ENCODE measurements at regions not wholly inside any gene's neighbourhood (a gene's known extent, or its start where the extent isn't known, plus 50 kb on each side); places are given as distances from the start of the nearest gene placed in this dataset.

GRCh38 chr4:156154978-156155377, 201.3 kb upstream of the CTSO start:
- Histone ChIP-seq H3K4me3 (no peak overlapping the region), H3K9me3 (no peaks in the 10 kb centered on the region), H3K4me1 (no peaks in the 10 kb centered on the region), H3K36me3 (no peaks in the 10 kb centered on the region), H3K27ac (no peak overlapping the region), H3K27me3 (ENCODE audit: low read depth) (no peaks in the 10 kb centered on the region)
- intact Hi-C loops (cut with DNase I): no loop called here
- ATAC-seq (no peak), DNase-seq (no peak)
- TF ChIP-seq, protein P1, sequence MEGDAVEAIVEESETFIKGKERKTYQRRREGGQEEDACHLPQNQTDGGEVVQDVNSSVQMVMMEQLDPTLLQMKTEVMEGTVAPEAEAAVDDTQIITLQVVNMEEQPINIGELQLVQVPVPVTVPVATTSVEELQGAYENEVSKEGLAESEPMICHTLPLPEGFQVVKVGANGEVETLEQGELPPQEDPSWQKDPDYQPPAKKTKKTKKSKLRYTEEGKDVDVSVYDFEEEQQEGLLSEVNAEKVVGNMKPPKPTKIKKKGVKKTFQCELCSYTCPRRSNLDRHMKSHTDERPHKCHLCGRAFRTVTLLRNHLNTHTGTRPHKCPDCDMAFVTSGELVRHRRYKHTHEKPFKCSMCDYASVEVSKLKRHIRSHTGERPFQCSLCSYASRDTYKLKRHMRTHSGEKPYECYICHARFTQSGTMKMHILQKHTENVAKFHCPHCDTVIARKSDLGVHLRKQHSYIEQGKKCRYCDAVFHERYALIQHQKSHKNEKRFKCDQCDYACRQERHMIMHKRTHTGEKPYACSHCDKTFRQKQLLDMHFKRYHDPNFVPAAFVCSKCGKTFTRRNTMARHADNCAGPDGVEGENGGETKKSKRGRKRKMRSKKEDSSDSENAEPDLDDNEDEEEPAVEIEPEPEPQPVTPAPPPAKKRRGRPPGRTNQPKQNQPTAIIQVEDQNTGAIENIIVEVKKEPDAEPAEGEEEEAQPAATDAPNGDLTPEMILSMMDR (IDR thresholded peaks at IDR 0.05): no peak

GRCh38 chr4:156146571-156146970, 192.9 kb upstream of the CTSO start:
- no peaks in the 10 kb centered on the region for H3K36me3 ChIP-seq
- TF ChIP-seq, protein P1 (IDR thresholded peaks at IDR 0.05): no peak
- no peak for ATAC-seq
- no peak overlapping the region for H3K4me3 ChIP-seq
- H3K27me3 ChIP-seq (ENCODE audit: low read depth): no peaks in the 10 kb centered on the region
- no peak overlapping the region for H3K27ac ChIP-seq
- H3K9me3 ChIP-seq: no peaks in the 10 kb centered on the region
- no peaks in the 10 kb centered on the region for H3K4me1 ChIP-seq
- intact Hi-C loops (cut with DNase I): no loop called here
- DNase-seq: no peak

GRCh38 chr4:156144961-156145360, 191.3 kb upstream of the CTSO start:
- no peak overlapping the region for H3K27ac ChIP-seq
- TF ChIP-seq, protein P1 (IDR thresholded peaks at IDR 0.05): no peak
- H3K9me3 ChIP-seq: no peaks in the 10 kb centered on the region
- no peaks in the 10 kb centered on the region for H3K4me1 ChIP-seq
- no peak overlapping the region for H3K4me3 ChIP-seq
- ATAC-seq: no peak
- H3K36me3 ChIP-seq: no peaks in the 10 kb centered on the region
- intact Hi-C loops (cut with DNase I): no loop called here
- no peak for DNase-seq
- H3K27me3 ChIP-seq (ENCODE audit: low read depth): no peaks in the 10 kb centered on the region

- Histone ChIP-seq H3K27ac (no peak overlapping the region), H3K27me3 (ENCODE audit: low read depth) (no peaks in the 10 kb centered on the region), H3K9me3 (no peaks in the 10 kb centered on the region), H3K4me3 (no peak overlapping the region), H3K4me1 (no peaks in the 10 kb centered on the region), H3K36me3 (no peaks in the 10 kb centered on the region)
- intact Hi-C loops (cut with DNase I): no loop called here
- no peak for ATAC-seq
- TF ChIP-seq, protein P1 (IDR thresholded peaks at IDR 0.05): no peak
- DNase-seq: no peak
These were observed 185.2 kb upstream of the CTSO start for GRCh38 chr4:156138781-156139280.

DNA sequence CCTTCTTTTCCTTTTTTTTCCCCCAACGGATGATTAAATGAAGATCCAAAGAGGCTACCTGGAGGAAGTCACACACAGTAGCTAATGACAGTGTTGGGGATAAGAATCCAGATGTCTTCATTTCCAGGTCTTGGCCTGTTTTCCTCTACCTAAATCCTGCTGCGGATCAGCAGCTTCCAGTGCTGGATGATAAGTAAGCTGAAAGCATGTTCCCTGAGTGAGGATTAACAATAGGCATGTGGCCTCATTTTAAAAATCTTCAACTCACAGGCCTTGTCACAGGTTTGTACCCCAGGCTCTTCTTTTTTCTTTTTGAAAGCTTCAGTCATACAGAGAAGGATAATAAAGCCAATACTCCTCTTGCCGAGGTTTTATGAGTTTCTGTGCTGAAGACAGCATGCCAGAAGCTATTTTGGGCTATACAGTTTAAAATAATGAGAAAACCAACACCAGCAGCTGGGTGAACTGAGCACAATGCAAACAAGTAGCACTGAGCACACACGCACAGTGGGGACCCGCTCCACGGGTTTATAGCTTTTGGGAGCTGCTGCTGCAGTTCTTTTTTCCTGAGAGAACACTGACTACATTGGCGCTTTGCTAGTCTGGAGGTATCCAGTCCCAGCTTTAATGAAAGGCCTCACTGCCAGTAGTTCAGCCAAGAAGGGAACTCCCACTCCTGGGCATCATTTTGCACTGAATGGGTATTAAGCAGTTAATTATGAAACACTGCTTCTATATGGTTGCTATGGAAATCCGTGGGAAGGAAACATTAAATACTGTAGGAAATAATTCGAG, 184.2 kb upstream of the CTSO start:
- Histone ChIP-seq H3K27ac (no peak overlapping the region), H3K36me3 (no peaks in the 10 kb centered on the region), H3K27me3 (ENCODE audit: low read depth) (no peaks in the 10 kb centered on the region), H3K4me3 (no peak overlapping the region), H3K9me3 (no peaks in the 10 kb centered on the region), H3K4me1 (no peaks in the 10 kb centered on the region)
- DNase-seq: no peak
- TF ChIP-seq, protein P1 (IDR thresholded peaks at IDR 0.05): no peak
- intact Hi-C loops (cut with DNase I): no loop called here
- ATAC-seq: no peak
